ENCODE measurements at regions not wholly inside any gene's neighbourhood (a gene's known extent, or its start where the extent isn't known, plus 50 kb on each side); places are given as distances from the start of the nearest gene placed in this dataset.

GRCh38 chr11:71115770-71116692 lies 136.3 kb downstream of the SHANK2 start:
- TF ChIP-seq CTCF (IDR thresholded peaks at IDR 0.05; ENCODE audit: low read depth, low read length) (no peak), MYC (IDR thresholded peaks at IDR 0.05; ENCODE audit: low read depth, low read length) (no peak)

All from NB4 (cell line).